Skeletal muscle tissue (tissue), 3 donors: ENCODE measurements at regions not wholly inside any gene's neighbourhood (a gene's known extent, or its start where the extent isn't known, plus 50 kb on each side); places are given as distances from the start of the nearest gene placed in this dataset.
A peak's percentile ranks its signal among the peaks of the same experiment; 100 is the strongest.
"Not testable (repeated sequence)": the region's sequence is repeated elsewhere in the genome, so short reads cannot be mapped to it uniquely, and the experiment has no call there.

Experiments
- H3K27ac ChIP-seq: one replicate; pipeline ENCODE4 v1.7.0; 2013; ENCODE audit warnings: mild to moderate bottlenecking, low read depth, low read length, inconsistent platforms
- H3K27me3 ChIP-seq, 3 donors: one replicate each; pipeline ENCODE4 v1.7.0; 2013; ENCODE audit warnings: low read length in 3 of 3; ENCODE audit not compliant: control insufficient read depth in 3 of 3, insufficient read depth in 3 of 3
- H3K36me3 ChIP-seq, 3 donors: one replicate each; pipeline ENCODE4 v1.7.0; 2013; ENCODE audit warnings: low read length in 3 of 3; ENCODE audit not compliant: control insufficient read depth in 3 of 3, insufficient read depth in 3 of 3
- H3K4me1 ChIP-seq, 3 donors: one replicate each; pipeline ENCODE4 v1.7.0; 2013; ENCODE audit warnings: low read length in 3 of 3, mild to moderate bottlenecking in 3 of 3; ENCODE audit not compliant: control insufficient read depth in 3 of 3, insufficient read depth in 3 of 3
- H3K4me3 ChIP-seq, 3 donors: one replicate each; pipeline ENCODE4 v1.7.0; 2013; ENCODE audit warnings: low read length in 3 of 3
- H3K9ac ChIP-seq, 3 donors: one replicate each; pipeline ENCODE4 v1.7.0; 2013; ENCODE audit warnings: low read length in 3 of 3, mild to moderate bottlenecking in 3 of 3, moderate library complexity in 2 of 3, low read depth in 1 of 3
- H3K9me3 ChIP-seq, 3 donors: one replicate each; pipeline ENCODE4 v1.7.0; 2013; ENCODE audit warnings: low read length in 3 of 3; ENCODE audit not compliant: control insufficient read depth in 3 of 3
- donor health status: Osteomylitis.

GRCh38 chr2:64930258-64930671 lies 58.9 kb upstream of the SLC1A4 start:
- Histone ChIP-seq H3K27me3 (no peaks in the 10 kb centered on the region), H3K27ac (no peak overlapping the region), H3K4me3 (no peak overlapping the region), H3K36me3 (no peaks in the 10 kb centered on the region), H3K9ac (no peak overlapping the region), H3K4me1 (peaks cover 16 to 20% (median 18%) of the 10 kb centered on the region in 3 donors), H3K9me3 (no peaks in the 10 kb centered on the region)

GRCh38 chr2:64931246-64932115 lies 57.7 kb upstream of the SLC1A4 start:
- Histone ChIP-seq H3K9ac (no peak overlapping the region), H3K9me3 (no peaks in the 10 kb centered on the region), H3K27ac (no peak overlapping the region), H3K27me3 (no peaks in the 10 kb centered on the region), H3K4me1 (peaks cover 11 to 15% (median 12%) of the 10 kb centered on the region in 3 donors), H3K4me3 (no peak overlapping the region), H3K36me3 (no peaks in the 10 kb centered on the region)

DNA sequence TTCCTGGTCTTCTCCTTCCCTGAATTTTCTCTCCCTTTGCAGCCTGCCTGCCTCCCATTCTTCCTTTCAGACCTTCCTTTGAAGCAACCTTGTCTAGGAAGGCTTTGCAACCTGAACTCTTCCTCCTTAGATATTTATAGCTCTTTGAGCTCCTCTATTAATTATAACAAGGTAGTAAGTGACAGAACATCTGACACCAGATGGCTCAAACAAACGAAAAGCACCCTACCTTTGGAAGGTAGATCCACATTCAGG lies 57.2 kb upstream of the SLC1A4 start:
- H3K27me3 ChIP-seq = no peaks in the 10 kb centered on the region
- H3K9me3 ChIP-seq = no peaks in the 10 kb centered on the region
- H3K27ac ChIP-seq = no peak overlapping the region
- H3K9ac ChIP-seq = no peak overlapping the region
- H3K36me3 ChIP-seq = no peaks in the 10 kb centered on the region
- no peak overlapping the region for H3K4me3 ChIP-seq
- H3K4me1 ChIP-seq = peaks cover 14 to 17% (median 15%) of the 10 kb centered on the region in 3 donors

DNA sequence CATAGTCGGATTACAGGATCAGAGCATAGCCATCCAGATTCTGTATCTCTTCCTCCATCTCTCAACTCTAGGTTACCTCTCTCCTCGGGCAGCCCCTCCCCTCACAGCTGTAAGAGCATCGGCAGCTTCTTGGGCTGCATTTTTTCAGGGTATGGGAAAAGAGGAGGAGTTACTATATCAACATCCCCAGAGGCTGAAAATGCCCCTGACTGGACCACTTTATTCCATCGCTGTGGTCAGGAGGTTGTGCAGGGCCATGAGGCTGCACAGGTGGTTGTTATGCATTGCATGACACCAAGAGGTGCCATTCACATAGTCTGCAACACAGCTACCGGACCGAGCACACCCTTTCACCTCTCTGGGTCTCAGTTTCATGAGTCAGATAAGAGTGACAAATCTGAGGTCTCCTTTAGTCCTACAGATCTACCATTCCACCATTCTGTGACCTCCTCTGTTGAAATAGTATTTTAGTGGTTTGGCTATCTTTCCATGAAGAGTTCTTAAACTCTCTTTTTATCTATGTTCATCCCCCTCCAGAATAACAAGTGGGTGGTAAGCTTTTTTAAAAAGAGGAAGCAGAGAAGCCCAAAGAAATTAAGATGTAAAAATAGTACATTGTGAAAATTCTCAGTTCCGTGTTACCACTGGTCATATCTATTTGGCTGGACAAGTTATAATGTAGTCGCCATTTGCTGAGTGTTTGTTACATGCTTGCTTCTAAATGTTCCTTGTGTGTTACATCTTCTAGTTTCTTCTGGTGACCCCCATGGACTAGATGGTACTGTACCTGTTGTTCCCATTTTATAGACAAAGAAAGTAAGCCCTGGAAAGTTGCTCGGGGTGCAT lies 56.6 kb upstream of the SLC1A4 start:
- Histone ChIP-seq H3K27me3 (no peaks in the 10 kb centered on the region), H3K9ac (no peak overlapping the region), H3K4me3 (no peak overlapping the region), H3K9me3 (no peaks in the 10 kb centered on the region), H3K27ac (no peak overlapping the region), H3K36me3 (no peaks in the 10 kb centered on the region), H3K4me1 (peaks cover 19 to 23% (median 20%) of the 10 kb centered on the region in 3 donors)

DNA sequence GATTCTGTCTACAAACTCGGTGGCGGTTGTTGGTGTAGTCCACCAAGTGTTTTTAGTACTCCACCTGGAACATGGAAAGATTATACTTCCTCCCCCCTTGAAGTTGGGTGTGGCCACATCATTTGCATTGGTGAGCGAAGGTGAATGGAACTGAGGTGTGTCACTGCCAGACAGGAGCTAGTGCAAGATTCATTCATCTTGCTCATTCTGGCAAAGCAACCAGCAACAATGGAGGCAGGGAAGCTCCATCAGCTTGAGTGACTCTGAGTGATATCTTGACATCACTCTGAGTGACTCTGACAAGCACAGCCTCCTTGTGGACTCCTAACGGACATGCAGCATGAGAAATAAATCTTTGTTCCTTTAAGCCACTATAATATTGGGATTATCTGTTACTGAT lies 54.7 kb upstream of the SLC1A4 start:
- Histone ChIP-seq H3K9ac (no peak overlapping the region), H3K9me3 (no peaks in the 10 kb centered on the region), H3K36me3 (no peaks in the 10 kb centered on the region), H3K4me1 (peaks cover 29 to 34% (median 33%) of the 10 kb centered on the region in 3 donors), H3K4me3 (no peak overlapping the region), H3K27me3 (no peaks in the 10 kb centered on the region), H3K27ac (no peak overlapping the region)

DNA sequence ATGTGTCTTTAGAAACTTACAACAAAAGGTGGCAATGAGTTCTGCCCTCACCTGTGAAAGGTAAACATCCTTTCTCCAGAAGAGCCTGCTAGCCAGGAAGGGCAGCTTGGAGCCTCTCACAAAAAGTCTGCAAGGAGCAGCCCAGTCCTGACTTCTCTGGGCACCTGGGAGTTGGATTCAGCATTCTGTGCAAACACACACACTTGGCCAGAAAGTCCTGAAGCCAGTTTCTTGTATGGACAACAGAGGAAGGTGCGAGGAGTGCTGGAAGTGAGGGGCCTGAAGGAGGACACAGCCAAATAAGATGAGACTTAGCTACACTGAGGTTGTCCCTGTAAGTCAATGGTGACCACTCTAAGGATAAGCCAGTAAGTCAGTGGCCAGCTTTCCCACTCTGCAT lies 52.4 kb upstream of the SLC1A4 start:
- Histone ChIP-seq H3K9me3 (no peaks in the 10 kb centered on the region), H3K36me3 (no peaks in the 10 kb centered on the region), H3K27me3 (no peaks in the 10 kb centered on the region), H3K27ac (no peak overlapping the region), H3K9ac (no peak overlapping the region), H3K4me3 (no peak overlapping the region), H3K4me1 (peaks cover 27 to 32% (median 32%) of the 10 kb centered on the region in 3 donors)

DNA sequence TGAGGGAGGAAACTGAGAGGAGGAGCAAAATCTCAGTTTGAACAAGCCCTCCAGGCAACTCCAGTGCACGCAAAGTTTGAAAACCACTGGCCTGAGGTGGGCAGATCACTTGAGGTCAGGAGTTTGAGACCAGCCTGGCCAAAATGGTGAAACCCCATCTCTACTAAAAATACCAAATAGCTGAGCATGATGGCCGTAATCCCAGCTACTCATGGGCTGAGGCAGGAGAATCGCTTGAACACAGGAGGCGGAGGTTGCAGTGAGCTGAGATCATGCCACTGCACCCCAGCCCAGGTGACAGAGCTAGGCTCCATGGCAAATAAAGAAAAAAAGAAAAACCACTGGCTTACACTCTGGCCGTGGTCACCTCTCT lies 51.9 kb upstream of the SLC1A4 start:
- peak overlapping the region in 2 of 3 donors; percentile 24 to 81 for H3K9ac ChIP-seq
- H3K9me3 ChIP-seq, H3K36me3 ChIP-seq, H3K27me3 ChIP-seq: not testable (repeated sequence)
- peak overlapping the region; percentile 50 for H3K27ac ChIP-seq
- H3K4me3 ChIP-seq = peak overlapping the region in 2 of 3 donors; percentile 53 to 57
- peaks cover 27 to 32% (median 32%) of the 10 kb centered on the region in 3 donors for H3K4me1 ChIP-seq

- Histone ChIP-seq H3K9me3 (no peaks in the 10 kb centered on the region), H3K9ac (peak overlapping the region; percentile 24 to 81 (median 67)), H3K27me3 (no peaks in the 10 kb centered on the region), H3K27ac (peak overlapping the region; percentile 50), H3K36me3 (no peaks in the 10 kb centered on the region), H3K4me3 (peak overlapping the region; percentile 53 to 57 (median 55)), H3K4me1 (peaks cover 22 to 34% (median 34%) of the 10 kb centered on the region in 3 donors)
These were observed 51.3 kb upstream of the SLC1A4 start for GRCh38 chr2:64937687-64938491.

- peak overlapping the region in 2 of 3 donors; percentile 6 to 57 for H3K4me3 ChIP-seq
- no peaks in the 10 kb centered on the region for H3K27me3 ChIP-seq
- no peak overlapping the region for H3K27ac ChIP-seq
- peaks cover 29 to 42% (median 42%) of the 10 kb centered on the region in 3 donors for H3K4me1 ChIP-seq
- no peaks in the 10 kb centered on the region for H3K36me3 ChIP-seq
- peak overlapping the region in 1 of 3 donors; percentile 81 for H3K9ac ChIP-seq
- no peaks in the 10 kb centered on the region for H3K9me3 ChIP-seq
These were observed 50.5 kb upstream of the SLC1A4 start for GRCh38 chr2:64938607-64939285.
